Fibroblast of skin of scalp (primary cell): ENCODE measurements at regions not wholly inside any gene's neighbourhood (a gene's known extent, or its start where the extent isn't known, plus 50 kb on each side); places are given as distances from the start of the nearest gene placed in this dataset.

Experiments used
- DNase-seq: peaks from one replicate; pipeline ENCODE4 v3.0.0-alpha.2; 2013

GRCh38 chr2:2867397-2867979 is 510.1 kb downstream of the EIPR1 start:
- no peak for DNase-seq

- no peak for DNase-seq
Measured at GRCh38 chr2:2866459-2866858, 511.2 kb downstream of the EIPR1 start.

- DNase-seq = no peak
Measured at GRCh38 chr2:2862386-2862785, 515.2 kb downstream of the EIPR1 start.

GRCh38 chr2:2861666-2862240 is 515.9 kb downstream of the EIPR1 start:
- no peak for DNase-seq

- no peak for DNase-seq
Measured at GRCh38 chr2:2860589-2861300, 516.9 kb downstream of the EIPR1 start.

GRCh38 chr2:2859732-2860131 is 517.9 kb downstream of the EIPR1 start:
- no peak for DNase-seq

GRCh38 chr2:2859164-2859563 is 518.5 kb downstream of the EIPR1 start:
- no peak for DNase-seq

GRCh38 chr2:2856723-2857415 is 520.7 kb downstream of the EIPR1 start:
- no peak for DNase-seq

GRCh38 chr2:2855297-2855696 is 522.3 kb downstream of the EIPR1 start:
- DNase-seq = no peak

GRCh38 chr2:2853346-2853745 is 522.3 kb upstream of the MYT1L start:
- DNase-seq = no peak

- DNase-seq = no peak
Measured at GRCh38 chr2:2851806-2852777, 521.0 kb upstream of the MYT1L start.

- DNase-seq = no peak
Measured at GRCh38 chr2:2851316-2851715, 520.2 kb upstream of the MYT1L start.

GRCh38 chr2:2850859-2851258 is 519.8 kb upstream of the MYT1L start:
- no peak for DNase-seq

GRCh38 chr2:2850218-2850755 is 519.2 kb upstream of the MYT1L start:
- DNase-seq = no peak

GRCh38 chr2:2849464-2850217 is 518.6 kb upstream of the MYT1L start:
- no peak for DNase-seq

GRCh38 chr2:2848621-2849333 is 517.7 kb upstream of the MYT1L start:
- DNase-seq = no peak

GRCh38 chr2:2848198-2848597 is 517.1 kb upstream of the MYT1L start:
- DNase-seq = no peak

- no peak for DNase-seq
Measured at GRCh38 chr2:2847209-2847676, 516.2 kb upstream of the MYT1L start.

GRCh38 chr2:2846332-2847208 is 515.5 kb upstream of the MYT1L start:
- DNase-seq = no peak
